Psoas muscle (tissue), 7 donors: ENCODE measurements at regions not wholly inside any gene's neighbourhood (a gene's known extent, or its start where the extent isn't known, plus 50 kb on each side); places are given as distances from the start of the nearest gene placed in this dataset.

Experiments used
- ATAC-seq, 4 donors: fragments of 200-7000 bp; cut with Tn5 transposase; one replicate each; pipeline ENCODE4 v1.9.1; 2020; ENCODE audit warnings: moderate library complexity in 3 of 4, mild to moderate bottlenecking in 2 of 4
- DNase-seq, 2 donors: peaks; one replicate each; pipeline ENCODE4 v3.0.0-alpha.2; 2020
- H3K27ac ChIP-seq: fragments of 200-600 bp; one replicate; pipeline ENCODE4 v1.8.0; 2022
- H3K27me3 ChIP-seq, 3 donors: fragments of 200-600 bp in 1 of 3; one replicate each; pipeline versions ENCODE4 v1.6.1 to v1.8.0; 2013 to 2022; ENCODE audit warnings: low read length in 2 of 3, mild to moderate bottlenecking in 2 of 3, moderate library complexity in 1 of 3; ENCODE audit not compliant: insufficient read depth in 3 of 3
- H3K36me3 ChIP-seq, 2 donors: fragments of 200-600 bp in 1 of 2; one replicate each; pipeline versions ENCODE4 v1.6.1 to v1.8.0; 2013 to 2022; ENCODE audit warnings: low read depth in 1 of 2, mild to moderate bottlenecking in 1 of 2, moderate library complexity in 1 of 2; ENCODE audit not compliant: insufficient read depth in 1 of 2
- H3K4me1 ChIP-seq: fragments of 200-600 bp; one replicate; pipeline ENCODE4 v1.8.0; 2022
- H3K4me3 ChIP-seq: fragments of 200-600 bp; one replicate; pipeline ENCODE4 v1.8.0; 2022; ENCODE audit warnings: mild to moderate bottlenecking
- H3K9me3 ChIP-seq: fragments of 200-600 bp; one replicate; pipeline ENCODE4 v1.8.0; 2022
- WGBS, 3 donors: extraction: QIAGEN DNeasy Blood & Tissue Kit; methylation state at CpG; one replicate each; pipeline versions ENCODE4 v1.1.6 to v1.1.7; 2013; 5-methylcytosine and 5-hydroxymethylcytosine counted together
- intact Hi-C, 2 donors: fragments of 100-400 bp; cut with DNase I; formaldehyde crosslinking; loops; one replicate each; pipeline versions ENCODE4 v1.11.0 to v1.14.2; 2022
- TF ChIP-seq, protein P1 (sequence below): fragments of 200-600 bp; IDR thresholded peaks from one replicate; pipeline ENCODE4 v1.8.0; 2022; ENCODE audit warnings: antibody characterized with exemption
- donor health status: healthy with polysubstance abuse.
- donor health status: DM: no; HTN: no; CAD: no; lungs with moderate emphysema.
- donor health status: Bipolar disorder and iron deficiency.
- donor health status: healthy.
- donor health status: DM: yes; HTN: yes; CAD: no.
- donor health status: DM: no; HTN: no; CAD: no.
- donor health status: DM: yes; HTN: yes; CAD: no.

DNA sequence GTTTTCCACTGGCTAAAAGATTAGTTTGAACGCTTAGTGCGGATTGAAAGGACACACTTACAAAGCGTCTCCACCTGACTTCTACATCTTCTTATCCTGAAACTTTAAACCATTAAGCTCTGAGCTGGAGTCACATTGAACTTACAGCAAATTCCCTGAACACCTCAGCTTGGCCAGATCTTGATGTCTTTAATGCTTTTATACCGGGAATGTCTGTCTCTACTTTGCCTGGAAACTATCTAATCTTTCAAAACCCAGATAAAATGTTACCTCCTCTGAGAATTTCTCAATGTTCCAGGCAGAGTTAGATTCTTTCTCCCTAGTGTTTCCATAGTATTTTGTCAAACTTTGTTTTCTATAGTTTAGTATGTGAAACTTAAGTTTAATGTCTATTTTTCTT is 179.9 kb downstream of the DTHD1 start:
- no peaks in the 10 kb centered on the region for H3K9me3 ChIP-seq
- no peaks in the 10 kb centered on the region for H3K27me3 ChIP-seq
- no peaks in the 10 kb centered on the region for H3K36me3 ChIP-seq
- H3K4me1 ChIP-seq = no peaks in the 10 kb centered on the region
- intact Hi-C loops = no loop called here
- ATAC-seq (no peak), DNase-seq (no peak)
- no peak overlapping the region for H3K27ac ChIP-seq
- TF ChIP-seq, protein P1, sequence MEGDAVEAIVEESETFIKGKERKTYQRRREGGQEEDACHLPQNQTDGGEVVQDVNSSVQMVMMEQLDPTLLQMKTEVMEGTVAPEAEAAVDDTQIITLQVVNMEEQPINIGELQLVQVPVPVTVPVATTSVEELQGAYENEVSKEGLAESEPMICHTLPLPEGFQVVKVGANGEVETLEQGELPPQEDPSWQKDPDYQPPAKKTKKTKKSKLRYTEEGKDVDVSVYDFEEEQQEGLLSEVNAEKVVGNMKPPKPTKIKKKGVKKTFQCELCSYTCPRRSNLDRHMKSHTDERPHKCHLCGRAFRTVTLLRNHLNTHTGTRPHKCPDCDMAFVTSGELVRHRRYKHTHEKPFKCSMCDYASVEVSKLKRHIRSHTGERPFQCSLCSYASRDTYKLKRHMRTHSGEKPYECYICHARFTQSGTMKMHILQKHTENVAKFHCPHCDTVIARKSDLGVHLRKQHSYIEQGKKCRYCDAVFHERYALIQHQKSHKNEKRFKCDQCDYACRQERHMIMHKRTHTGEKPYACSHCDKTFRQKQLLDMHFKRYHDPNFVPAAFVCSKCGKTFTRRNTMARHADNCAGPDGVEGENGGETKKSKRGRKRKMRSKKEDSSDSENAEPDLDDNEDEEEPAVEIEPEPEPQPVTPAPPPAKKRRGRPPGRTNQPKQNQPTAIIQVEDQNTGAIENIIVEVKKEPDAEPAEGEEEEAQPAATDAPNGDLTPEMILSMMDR = no peak
- 45 to 61% (median 49%) methylated on average over 4 of the region's 4 CpGs for WGBS, 3 donors
- H3K4me3 ChIP-seq = no peak overlapping the region

DNA sequence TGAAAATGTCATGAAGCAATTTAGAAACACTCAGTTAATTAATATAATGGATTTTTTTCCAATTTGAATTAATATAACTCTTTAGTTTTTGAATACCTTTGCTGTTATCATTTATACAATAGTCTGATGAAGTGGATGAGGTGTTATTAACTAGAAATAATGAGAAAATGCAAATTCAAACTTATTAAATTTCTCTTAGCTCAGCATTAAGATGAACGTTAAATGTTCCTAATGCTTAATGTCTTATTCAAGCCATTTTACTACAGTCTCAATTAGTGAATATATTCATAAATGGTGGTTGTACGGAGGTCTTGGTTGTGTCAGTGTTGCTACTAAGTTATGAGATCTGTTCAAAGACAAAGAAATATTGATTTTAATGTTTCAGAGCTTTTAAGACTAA is 186.3 kb downstream of the DTHD1 start:
- no peak overlapping the region for H3K4me3 ChIP-seq

DNA sequence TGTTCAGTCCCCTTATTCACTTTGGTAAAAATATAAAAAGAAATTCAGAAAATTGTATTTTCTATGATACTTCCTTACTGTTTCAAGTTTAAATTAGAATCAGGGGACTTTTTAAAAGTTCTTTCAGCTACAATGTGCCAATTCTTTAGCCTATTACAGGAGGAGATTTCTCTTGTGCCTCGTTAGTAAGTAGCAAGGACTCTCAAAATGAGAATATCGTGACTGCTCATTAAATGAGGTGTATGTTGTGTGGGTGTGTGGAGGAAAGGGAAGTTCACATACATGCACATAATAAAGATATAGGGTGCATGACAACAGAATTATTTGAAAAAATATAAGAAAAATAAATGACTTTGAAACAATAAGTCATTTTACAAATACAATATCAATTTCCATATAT is 190.5 kb downstream of the DTHD1 start:
- DNase-seq (no peak), ATAC-seq (no peak)
- intact Hi-C loops = no loop called here
- WGBS, 3 donors = 85 to 86% (median 85%) methylated on average over 2 of the region's 2 CpGs
- Histone ChIP-seq H3K27ac (no peak overlapping the region), H3K36me3 (no peaks in the 10 kb centered on the region), H3K4me3 (no peak overlapping the region), H3K4me1 (no peaks in the 10 kb centered on the region), H3K9me3 (no peaks in the 10 kb centered on the region), H3K27me3 (no peaks in the 10 kb centered on the region)
- TF ChIP-seq, protein P1 = no peak

More for the DNA sequence above, 186.3 kb downstream of the DTHD1 start:
- intact Hi-C loops = no loop called here
- DNase-seq = no peak
- Histone ChIP-seq H3K36me3 (no peaks in the 10 kb centered on the region), H3K4me1 (no peaks in the 10 kb centered on the region), H3K27ac (no peak overlapping the region), H3K9me3 (no peaks in the 10 kb centered on the region), H3K27me3 (no peaks in the 10 kb centered on the region)
- TF ChIP-seq, protein P1 = no peak
- ATAC-seq = no peak
- WGBS, 3 donors = 42 to 89% (median 69%) methylated on average over 2 of the region's 2 CpGs

- Histone ChIP-seq H3K27me3 (no peaks in the 10 kb centered on the region), H3K9me3 (no peaks in the 10 kb centered on the region), H3K4me3 (no peak overlapping the region), H3K4me1 (no peaks in the 10 kb centered on the region), H3K27ac (no peak overlapping the region), H3K36me3 (no peaks in the 10 kb centered on the region)
- 91 to 92% (median 91%) methylated on average over 4 of the region's 4 CpGs for WGBS, 3 donors
- intact Hi-C loops = no loop called here
- DNase-seq = no peak
- TF ChIP-seq, protein P1 = no peak
- ATAC-seq = no peak
Measured at GRCh38 chr4:36476135-36476534, 194.7 kb downstream of the DTHD1 start.

DNA sequence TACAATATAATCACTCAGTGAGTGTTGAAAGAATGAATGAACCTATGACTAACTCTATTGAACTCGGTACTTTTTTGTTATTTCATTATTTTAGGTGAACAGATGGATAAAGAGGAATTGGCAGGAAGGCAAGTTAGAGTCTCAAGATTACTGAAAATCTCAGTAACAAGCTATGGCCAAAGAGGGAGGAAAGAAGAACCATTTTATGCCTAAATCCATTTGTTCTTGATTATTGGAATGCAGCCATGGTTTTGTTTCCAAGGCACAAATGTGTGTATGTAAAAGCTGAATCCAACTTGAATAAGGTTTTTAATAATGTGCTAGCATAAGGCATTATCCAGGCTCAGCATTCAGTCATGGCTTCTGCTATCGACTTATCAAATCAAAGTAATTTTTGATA is 196.4 kb downstream of the DTHD1 start:
- DNase-seq = no peak
- no peak for ATAC-seq

More for the DNA sequence above, 196.4 kb downstream of the DTHD1 start:
- Histone ChIP-seq H3K4me1 (no peaks in the 10 kb centered on the region), H3K36me3 (no peaks in the 10 kb centered on the region), H3K27ac (no peak overlapping the region), H3K4me3 (no peak overlapping the region), H3K9me3 (no peaks in the 10 kb centered on the region), H3K27me3 (no peaks in the 10 kb centered on the region)
- TF ChIP-seq, protein P1 = no peak
- intact Hi-C loops = no loop called here
- 47 to 49% (median 47%) methylated on average over 2 of the region's 2 CpGs for WGBS, 3 donors
